Heart right ventricle (tissue), 16 donors: ENCODE measurements at regions not wholly inside any gene's neighbourhood (a gene's known extent, or its start where the extent isn't known, plus 50 kb on each side); places are given as distances from the start of the nearest gene placed in this dataset.

Source experiments
- ATAC-seq, 8 donors: fragments of 200-7000 bp; cut with Tn5 transposase; one replicate each; pipeline ENCODE4 v1.9.1; 2020; ENCODE audit warnings: mild to moderate bottlenecking in 8 of 8, moderate library complexity in 8 of 8, moderate number of reproducible peaks in 1 of 8
- DNase-seq, 2 donors: peaks; one replicate each; pipeline ENCODE4 v3.0.0-alpha.2; 2020
- H3K27ac ChIP-seq, 10 donors: fragments of 200-600 bp; sonication (generic) in 2 of 10; one replicate each; pipeline versions ENCODE4 v1.5.0 to v1.8.0; 2020 to 2022; ENCODE audit warnings: mild to moderate bottlenecking in 3 of 10
- H3K27me3 ChIP-seq, 7 donors: fragments of 200-600 bp; one replicate each; pipeline ENCODE4 v1.8.0; 2021 to 2022; ENCODE audit warnings: mild to moderate bottlenecking in 2 of 7
- H3K36me3 ChIP-seq, 9 donors: fragments of 200-600 bp; sonication (generic) in 1 of 9; one replicate each; pipeline versions ENCODE4 v1.5.0 to v1.8.0; 2020 to 2022; ENCODE audit warnings: mild to moderate bottlenecking in 2 of 9
- H3K4me1 ChIP-seq, 9 donors: fragments of 200-600 bp; sonication (generic) in 1 of 9; one replicate each; pipeline versions ENCODE4 v1.5.0 to v1.8.0; 2020 to 2022; ENCODE audit warnings: mild to moderate bottlenecking in 4 of 9
- H3K4me3 ChIP-seq, 10 donors: fragments of 200-600 bp; sonication (generic) in 2 of 10; one replicate each; pipeline versions ENCODE4 v1.5.0 to v1.8.0; 2020 to 2022; ENCODE audit warnings: mild to moderate bottlenecking in 7 of 10, moderate library complexity in 2 of 10
- H3K9me3 ChIP-seq, 11 donors: fragments of 200-600 bp in 10 of 11; sonication (generic) in 2 of 11; one replicate each; pipeline versions ENCODE4 v1.5.0 to v1.8.0; 2013 to 2022; ENCODE audit warnings: mild to moderate bottlenecking in 2 of 11, control low read depth in 1 of 11, moderate library complexity in 1 of 11
- CTCF ChIP-seq, 9 donors: fragments of 200-600 bp; sonication (generic) in 2 of 9; IDR thresholded peaks; one replicate each; pipeline versions ENCODE4 v1.5.0 to v1.8.0; 2021 to 2022; ENCODE audit warnings: antibody characterized with exemption in 9 of 9, mild to moderate bottlenecking in 5 of 9, moderate library complexity in 1 of 9
- WGBS, 2 donors: extraction: QIAGEN DNeasy Blood & Tissue Kit; methylation state at CpG; one replicate each; pipeline ENCODE4 v1.1.7; 2013; ENCODE audit warnings: inconsistent platforms in 1 of 2; 5-methylcytosine and 5-hydroxymethylcytosine counted together
- intact Hi-C, 10 donors: fragments of 100-400 bp; cut with DNase I; formaldehyde crosslinking; loops; one replicate each; pipeline versions ENCODE4 v1.11.1 to v1.14.2; 2022
- donor health status: Arrhythmogenic right ventricular cardiomyopathy.
- donor health status: ischemic (EF 13 %, LVEDD 7.1; RV severe dilation, severe dysfunction).
- donor health status: healthy with polysubstance abuse.
- donor health status: DM: no; HTN: yes; CAD: no.
- donor health status: DM: no; HTN: no; CAD: no.
- donor health status: ischemic (EF 25% LVEDD 6.9; RV normal size, moderate dysfunction).
- donor health status: ischemic (EF 25% LVEDD 5.7; RV mildly dilated, moderate dysfunction).
- donor health status: healthy.
- donor health status: DM: yes; HTN: yes; CAD: no.
- donor health status: Ischemic cardiomyopathy.
- donor health status: ischemic (EF 35%, LVEDD 5.7; RV mildly dilated, moderate dysfunction).
- donor health status: nonischemic (EF 11% LVEDD 7.7; RV severe dilation, severe dysfunction).
- donor health status: DM: yes; HTN: yes; CAD: no.
- donor health status: PGD.
- donor health status: ischemic (EF 29% LVEDD 5.4; RV normal size, mild dysfunction).
- donor health status: nonischemic (EF 23%, LVEDD 6.1; RV moderate dilation, normal function).

GRCh38 chr20:34163307-34163706 is 51.3 kb upstream of the EIF2S2 start:
- Histone ChIP-seq H3K36me3 (no peaks in the 10 kb centered on the region), H3K4me1 (peaks cover 0 to 5% (median 0%) of the 10 kb centered on the region in 9 donors), H3K9me3 (no peaks in the 10 kb centered on the region), H3K27ac (no peak overlapping the region), H3K4me3 (no peak overlapping the region), H3K27me3 (no peaks in the 10 kb centered on the region)
- DNase-seq (no peak), ATAC-seq (no peak)
- 50 to 64% methylated on average over 3 of the region's 3 CpGs for WGBS, 2 donors
- intact Hi-C loops = no loop called here
- TF ChIP-seq CTCF (IDR thresholded peaks at IDR 0.05) = no peak

GRCh38 chr20:34164381-34164984 is 52.4 kb upstream of the EIF2S2 start:
- no peaks in the 10 kb centered on the region for H3K9me3 ChIP-seq
- H3K27ac ChIP-seq = no peak overlapping the region

GRCh38 chr20:34165018-34165619 is 53.1 kb upstream of the EIF2S2 start:
- no peak for DNase-seq
- Histone ChIP-seq H3K9me3 (no peaks in the 10 kb centered on the region), H3K36me3 (no peaks in the 10 kb centered on the region), H3K4me3 (no peak overlapping the region), H3K27ac (no peak overlapping the region), H3K4me1 (peaks cover 0 to 5% (median 0%) of the 10 kb centered on the region in 9 donors), H3K27me3 (no peaks in the 10 kb centered on the region)
- no peak for TF ChIP-seq CTCF (IDR thresholded peaks at IDR 0.05)
- ATAC-seq = no peak
- WGBS, 2 donors = 37 to 44% methylated on average over 2 of the region's 2 CpGs
- intact Hi-C loops = no loop called here

More at GRCh38 chr20:34164381-34164984, 52.4 kb upstream of the EIF2S2 start:
- intact Hi-C loops = no loop called here
- TF ChIP-seq CTCF (IDR thresholded peaks at IDR 0.05) = no peak
- no peak for ATAC-seq
- Histone ChIP-seq H3K4me1 (peaks cover 0 to 5% (median 0%) of the 10 kb centered on the region in 9 donors), H3K4me3 (no peak overlapping the region), H3K36me3 (no peaks in the 10 kb centered on the region), H3K27me3 (no peaks in the 10 kb centered on the region)
- DNase-seq = no peak
- 91 to 96% methylated on average over 5 of the region's 5 CpGs for WGBS, 2 donors

GRCh38 chr20:34171640-34172039 is 59.6 kb upstream of the EIF2S2 start:
- intact Hi-C loops = no loop called here
- TF ChIP-seq CTCF (IDR thresholded peaks at IDR 0.05) = no peak
- no peak for ATAC-seq

More at GRCh38 chr20:34171640-34172039, 59.6 kb upstream of the EIF2S2 start:
- Histone ChIP-seq H3K27ac (no peak overlapping the region), H3K27me3 (no peaks in the 10 kb centered on the region), H3K4me1 (peaks cover 0 to 7% (median 0%) of the 10 kb centered on the region in 9 donors), H3K4me3 (no peak overlapping the region), H3K9me3 (no peaks in the 10 kb centered on the region), H3K36me3 (no peaks in the 10 kb centered on the region)
- 45 to 47% methylated on average over 4 of the region's 4 CpGs for WGBS, 2 donors
- no peak for DNase-seq
